H9 (cell line): ENCODE measurements at regions not wholly inside any gene's neighbourhood (a gene's known extent, or its start where the extent isn't known, plus 50 kb on each side); places are given as distances from the start of the nearest gene placed in this dataset.

Experiments used
- DNase-seq: peaks from one replicate; pipeline ENCODE4 v3.0.0-alpha.2; 2017
- H2AFZ ChIP-seq: one replicate; pipeline ENCODE4 v1.6.1; 2013; ENCODE audit warnings: mild to moderate bottlenecking, low read length, control low read depth, moderate library complexity
- H2AK5ac ChIP-seq: 2 replicates; pipeline ENCODE4 v1.6.1; 2013; ENCODE audit warnings: low read length, control low read depth, mixed read lengths; ENCODE audit not compliant: insufficient read length
- H2BK120ac ChIP-seq: one replicate; pipeline ENCODE4 v1.6.1; 2013; ENCODE audit warnings: low read depth, mild to moderate bottlenecking, low read length, control low read depth, inconsistent platforms; ENCODE audit not compliant: poor library complexity, severe bottlenecking
- H2BK12ac ChIP-seq: 2 replicates; pipeline ENCODE4 v1.6.1; 2013; ENCODE audit warnings: low read length, control low read depth, mixed read lengths, low read depth; ENCODE audit not compliant: insufficient read length
- H2BK15ac ChIP-seq: 2 replicates; pipeline ENCODE4 v1.6.1; 2013; ENCODE audit warnings: low read depth, low read length, control low read depth
- H2BK20ac ChIP-seq: one replicate; pipeline ENCODE4 v1.6.1; 2013; ENCODE audit warnings: low read depth, mild to moderate bottlenecking, low read length, control low read depth, inconsistent platforms; ENCODE audit not compliant: poor library complexity, severe bottlenecking
- H2BK5ac ChIP-seq: 2 replicates; pipeline ENCODE4 v1.6.1; 2013; ENCODE audit warnings: low read length, control low read depth, mixed read lengths; ENCODE audit not compliant: insufficient read length
- H3K14ac ChIP-seq: 2 replicates; pipeline ENCODE4 v1.6.1; 2013; ENCODE audit warnings: low read length, control low read depth; ENCODE audit not compliant: insufficient read depth
- H3K18ac ChIP-seq: 2 replicates; pipeline ENCODE4 v1.6.1; 2013; ENCODE audit warnings: low read depth, mild to moderate bottlenecking, mixed read lengths, low read length, control low read depth; ENCODE audit not compliant: insufficient read length
- H3K23ac ChIP-seq: 2 replicates; pipeline ENCODE4 v1.6.1; 2013; ENCODE audit warnings: low read length, control low read depth, mixed read lengths, low read depth; ENCODE audit not compliant: insufficient read length
- H3K23me2 ChIP-seq: 2 replicates; pipeline ENCODE4 v1.6.1; 2013; ENCODE audit warnings: low read depth, mild to moderate bottlenecking, mixed read lengths, low read length, control low read depth; ENCODE audit not compliant: insufficient read length, poor library complexity, severe bottlenecking
- H3K27ac ChIP-seq: 2 replicates; pipeline ENCODE4 v1.5.1; 2013; ENCODE audit warnings: low read length, control low read depth, mixed read lengths, low read depth; ENCODE audit not compliant: insufficient read length
- H3K27me3 ChIP-seq: 2 replicates; pipeline ENCODE4 v1.6.1; 2013; ENCODE audit warnings: low read length, control low read depth, inconsistent platforms; ENCODE audit not compliant: insufficient read depth
- H3K4ac ChIP-seq: 2 replicates; pipeline ENCODE4 v1.6.1; 2013; ENCODE audit warnings: low read depth, mild to moderate bottlenecking, control low read depth, inconsistent platforms, low read length, moderate library complexity
- H3K4me1 ChIP-seq: 2 replicates; pipeline ENCODE4 v1.6.1; 2013; ENCODE audit warnings: low read length, control low read depth, inconsistent platforms; ENCODE audit not compliant: insufficient read depth
- H3K4me2 ChIP-seq: 2 replicates; pipeline ENCODE4 v1.6.1; 2013; ENCODE audit warnings: low read length, control low read depth, mixed read lengths; ENCODE audit not compliant: insufficient read length, insufficient read depth
- H3K56ac ChIP-seq: 2 replicates; pipeline ENCODE4 v1.6.1; 2013; ENCODE audit warnings: low read depth, mild to moderate bottlenecking, mixed read lengths, low read length, control low read depth; ENCODE audit not compliant: insufficient read length
- H3K79me1 ChIP-seq: 2 replicates; pipeline ENCODE4 v1.6.1; 2013; ENCODE audit warnings: low read depth, mild to moderate bottlenecking, moderate library complexity, low read length, control low read depth, inconsistent platforms; ENCODE audit not compliant: insufficient read depth, poor library complexity, severe bottlenecking
- H3K79me2 ChIP-seq: 2 replicates; pipeline ENCODE4 v1.6.1; 2013; ENCODE audit warnings: low read length, control low read depth, inconsistent platforms; ENCODE audit not compliant: insufficient read depth
- H3K9ac ChIP-seq: 2 replicates; pipeline ENCODE4 v1.6.1; 2013; ENCODE audit warnings: low read length, control low read depth, mixed read lengths; ENCODE audit not compliant: insufficient read length; ENCODE audit errors: extremely low read depth
- H3K9me3 ChIP-seq: one replicate; pipeline ENCODE4 v1.6.1; 2013; ENCODE audit warnings: low read depth, low read length, inconsistent platforms; ENCODE audit not compliant: control insufficient read depth
- H3T11ph ChIP-seq: one replicate; pipeline ENCODE4 v1.6.1; 2013; ENCODE audit warnings: mild to moderate bottlenecking, low read length, control low read depth, inconsistent platforms
- H4K20me1 ChIP-seq: one replicate; pipeline ENCODE4 v1.6.1; 2013; ENCODE audit not compliant: control insufficient read depth, insufficient read length, insufficient read depth
- H4K5ac ChIP-seq: 2 replicates; pipeline ENCODE4 v1.6.1; 2013; ENCODE audit warnings: low read depth, mild to moderate bottlenecking, mixed read lengths, low read length, control low read depth; ENCODE audit not compliant: insufficient read length
- H4K8ac ChIP-seq: replicated peaks from 2 replicates; pipeline ENCODE4 v1.6.1; 2013; ENCODE audit warnings: low read length, control low read depth, mixed read lengths, low read depth; ENCODE audit not compliant: insufficient read length
- H4K91ac ChIP-seq: 2 replicates; pipeline ENCODE4 v1.6.1; 2013; ENCODE audit warnings: low read depth, mild to moderate bottlenecking, moderate library complexity, mixed read lengths, low read length, control low read depth; ENCODE audit not compliant: insufficient read length
- H3K27ac Mint-ChIP-seq, 3 experiments: 2 replicates in 2 of 3; 3 replicates in 1 of 3; pipeline ENCODE4 v1.8.0; 2020 to 2021; ENCODE audit warnings: mixed read lengths in 3 of 3, mild to moderate bottlenecking in 1 of 3, moderate library complexity in 1 of 3
- H3K27me3 Mint-ChIP-seq: 2 replicates; pipeline ENCODE4 v1.8.0; 2021; ENCODE audit warnings: low read depth, mild to moderate bottlenecking, moderate library complexity, mixed read lengths
- H3K36me3 Mint-ChIP-seq, 3 experiments: 2 replicates in 2 of 3; 3 replicates in 1 of 3; pipeline ENCODE4 v1.8.0; 2020 to 2021; ENCODE audit warnings: low read depth in 3 of 3, mixed read lengths in 3 of 3; ENCODE audit not compliant: insufficient read depth in 1 of 3
- H3K4me1 Mint-ChIP-seq, 2 experiments: 2 replicates each; pipeline ENCODE4 v1.8.0; 2020; ENCODE audit warnings: mixed read lengths in 2 of 2
- H3K4me3 Mint-ChIP-seq, 2 experiments: 2 replicates in 1 of 2; 3 replicates in 1 of 2; pipeline ENCODE4 v1.8.0; 2020 to 2021; ENCODE audit warnings: mild to moderate bottlenecking in 2 of 2, mixed read lengths in 2 of 2, moderate library complexity in 1 of 2
- H3K9me3 Mint-ChIP-seq, 2 experiments: 2 replicates in 1 of 2; 3 replicates in 1 of 2; pipeline ENCODE4 v1.8.0; 2020; ENCODE audit warnings: mild to moderate bottlenecking in 2 of 2, mixed read lengths in 2 of 2, moderate library complexity in 1 of 2
- CTCF ChIP-seq: fragments of 200-600 bp; sonication (generic); conservative IDR thresholded peaks from 3 replicates; pipeline ENCODE4 v1.8.0; 2021; ENCODE audit warnings: antibody characterized with exemption, mild to moderate bottlenecking
- WGBS: extraction: QIAGEN DNeasy Blood & Tissue Kit; methylation state at CpG from one replicate; pipeline ENCODE4 v1.1.7; 2013; ENCODE audit warnings: missing lambda C conversion rate, low lambda C conversion rate, mixed read lengths; ENCODE audit not compliant: insufficient read length; ENCODE audit errors: extremely low coverage; 5-methylcytosine and 5-hydroxymethylcytosine counted together

GRCh38 chr1:96445302-96445701 is 276.3 kb upstream of the PTBP2 start:
- H2BK20ac ChIP-seq = no peak overlapping the region
- no peaks in the 10 kb centered on the region for H4K20me1 ChIP-seq
- no peak overlapping the region for H4K91ac ChIP-seq
- H3K27me3 ChIP-seq = no peaks in the 10 kb centered on the region
- no peak overlapping the region for H2BK15ac ChIP-seq
- H3K4ac ChIP-seq = no peak overlapping the region
- H4K8ac ChIP-seq = no peak overlapping the region
- H3K9ac ChIP-seq = no peak overlapping the region
- no peak overlapping the region for H2BK120ac ChIP-seq
- no peak overlapping the region for H3T11ph ChIP-seq
- 0 out of 4 replicates have a peak, but pooled peaks cover 0 to 3% of the 10 kb centered on the region in 2 experiments for H3K4me1 Mint-ChIP-seq
- H3K4me3 Mint-ChIP-seq = no peak overlapping the region
- H3K14ac ChIP-seq = no peak overlapping the region
- no peak overlapping the region for H2BK5ac ChIP-seq
- H3K4me2 ChIP-seq = no peak overlapping the region
- H2AFZ ChIP-seq = no peak overlapping the region
- H3K9me3 Mint-ChIP-seq = peaks cover 6 to 7% of the 10 kb centered on the region in 2 experiments
- no peak overlapping the region for H3K27ac Mint-ChIP-seq
- H3K27me3 Mint-ChIP-seq = no peaks in the 10 kb centered on the region
- H3K36me3 Mint-ChIP-seq = peaks cover 1 to 7% (median 4%) of the 10 kb centered on the region in 3 experiments
- no CpG with 5 or more reads among the region's 1 CpG for WGBS
- TF ChIP-seq CTCF = no peak
- H3K79me1 ChIP-seq = no peaks in the 10 kb centered on the region
- H3K23me2 ChIP-seq = no peaks in the 10 kb centered on the region
- H3K9me3 ChIP-seq = peaks cover 2% of the 10 kb centered on the region
- H3K23ac ChIP-seq = no peak overlapping the region
- no peak overlapping the region for H3K27ac ChIP-seq
- no peak overlapping the region for H4K5ac ChIP-seq
- no peaks in the 10 kb centered on the region for H3K4me1 ChIP-seq
- no peak overlapping the region for H2BK12ac ChIP-seq
- no peaks in the 10 kb centered on the region for H3K79me2 ChIP-seq
- no peak overlapping the region for H2AK5ac ChIP-seq
- DNase-seq = no peak
- no peak overlapping the region for H3K56ac ChIP-seq
- no peak overlapping the region for H3K18ac ChIP-seq
